GM12873 (cell line): ENCODE measurements at regions not wholly inside any gene's neighbourhood (a gene's known extent, or its start where the extent isn't known, plus 50 kb on each side); places are given as distances from the start of the nearest gene placed in this dataset.
A peak's percentile ranks its signal among the peaks of the same experiment; 100 is the strongest.

Experiments used
- CTCF ChIP-seq: IDR thresholded peaks from 2 replicates; pipeline ENCODE4 v1.5.1; 2012; ENCODE audit warnings: low read depth, mild to moderate bottlenecking, moderate library complexity, low read length, control low read depth; ENCODE audit not compliant: insufficient read depth; ENCODE audit errors: missing control alignments

DNA sequence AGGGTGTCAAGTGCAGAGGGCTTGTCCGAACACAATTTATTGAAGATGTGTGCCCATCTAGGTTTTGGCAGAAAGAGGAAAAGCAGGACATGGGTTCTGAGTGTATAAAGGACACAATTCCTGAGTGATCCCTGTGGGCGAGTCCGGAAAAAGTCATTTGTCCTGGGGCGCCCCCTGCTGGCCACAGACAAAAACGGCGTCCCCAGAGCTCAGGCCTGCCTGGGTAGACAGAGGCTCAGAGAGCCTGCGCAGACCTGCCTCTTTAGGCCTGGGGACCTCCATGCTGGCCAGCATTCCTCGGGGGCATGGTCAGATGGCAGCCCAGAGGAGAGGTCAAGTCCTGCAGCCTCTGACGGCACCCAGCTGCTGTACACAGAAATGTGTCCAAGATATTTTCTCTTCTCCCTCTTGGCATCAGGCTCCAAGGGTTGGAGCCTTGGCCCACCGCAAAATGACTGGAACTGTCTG is 65.5 kb upstream of the LRP8 start:
- peak; percentile 92 for TF ChIP-seq CTCF

GRCh38 chr1:53394306-53394705 is 64.9 kb upstream of the DMRTB1 start:
- TF ChIP-seq CTCF = no peak

GRCh38 chr1:53395671-53396215 is 63.5 kb upstream of the DMRTB1 start:
- TF ChIP-seq CTCF = no peak

DNA sequence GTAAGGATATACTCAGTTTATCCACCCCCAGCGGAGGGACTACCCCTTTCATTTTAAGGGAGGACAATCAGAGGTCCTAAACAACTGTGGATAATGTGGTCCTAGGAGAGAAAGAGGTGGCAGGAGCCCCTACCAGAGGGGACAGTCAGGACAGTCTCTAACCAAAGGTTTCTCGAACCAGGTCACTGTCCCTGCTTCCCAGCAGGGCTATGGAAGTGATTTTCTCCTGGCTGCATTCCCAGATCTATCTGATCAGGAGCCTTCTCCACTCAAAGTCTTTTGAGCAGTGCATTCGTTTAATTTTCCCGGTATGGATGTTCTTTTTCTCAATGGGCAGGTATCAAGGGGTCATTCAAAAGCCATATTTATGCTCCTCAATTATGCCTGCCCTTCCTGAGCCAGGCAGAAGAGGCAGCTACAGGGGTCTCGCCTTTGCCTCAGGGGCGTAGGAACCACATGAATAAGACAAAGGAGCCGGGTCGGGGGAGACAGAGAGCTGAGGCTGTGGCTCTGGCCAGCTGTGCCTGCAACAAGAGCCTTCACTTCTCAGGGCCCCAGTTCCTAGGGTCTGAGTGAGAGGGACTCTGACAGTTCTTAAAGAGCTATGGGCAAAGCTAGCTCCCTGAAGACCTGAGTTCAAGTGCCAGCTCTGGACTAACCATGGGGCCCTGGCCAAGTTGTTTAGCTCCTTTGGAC is 62.5 kb upstream of the DMRTB1 start:
- TF ChIP-seq CTCF = no peak

- TF ChIP-seq CTCF = no peak
Observed at GRCh38 chr1:53398091-53398490, 61.1 kb upstream of the DMRTB1 start.

DNA sequence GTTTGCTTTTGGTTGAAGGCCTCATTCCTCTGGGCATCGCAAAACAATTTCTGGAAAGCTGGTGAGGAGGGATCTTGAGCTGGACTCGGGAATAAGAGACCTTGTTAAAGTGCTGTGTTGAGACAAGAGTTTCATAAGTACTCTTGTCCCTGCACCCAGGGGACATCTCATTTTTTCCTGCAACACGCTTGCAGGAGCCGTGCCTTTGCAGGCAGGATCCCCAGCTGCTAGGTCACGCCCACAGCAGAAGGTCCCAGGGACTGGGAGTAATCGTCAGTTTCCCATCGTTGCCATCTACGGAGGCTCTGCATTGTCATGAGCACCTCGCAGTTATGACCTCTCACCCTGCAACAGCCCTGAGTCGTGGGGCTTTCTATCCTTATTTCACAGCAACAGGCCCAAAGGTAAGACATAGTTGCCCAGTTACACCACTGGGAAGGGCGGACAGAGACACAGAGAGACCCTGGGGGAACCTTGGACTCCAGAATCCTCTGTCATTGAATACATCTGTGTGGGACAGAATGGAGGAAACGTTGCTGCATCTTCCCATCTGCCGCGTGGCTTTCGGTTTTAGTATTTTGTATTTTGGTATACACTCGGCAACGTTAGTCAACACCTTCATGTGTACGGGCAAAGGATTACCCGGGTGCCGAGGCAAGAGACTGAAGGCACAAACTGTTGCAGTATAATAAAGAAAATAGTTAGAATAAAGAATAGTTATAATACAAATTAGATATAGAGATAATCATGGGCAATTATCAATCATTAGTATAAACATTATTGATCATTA is 60.4 kb upstream of the DMRTB1 start:
- no peak for TF ChIP-seq CTCF

- TF ChIP-seq CTCF = no peak
Observed at GRCh38 chr1:53400761-53401674, 58.2 kb upstream of the DMRTB1 start.
